Calu3 (cell line): ENCODE measurements at regions not wholly inside any gene's neighbourhood (a gene's known extent, or its start where the extent isn't known, plus 50 kb on each side); places are given as distances from the start of the nearest gene placed in this dataset.

Experiments
- BruUV-seq: library from RNA; stranded (reverse); fragments of 400-500 nt; replicated peaks from 2 replicates; lab custom pipeline; 2021; lab: Mats Ljungman, UMichigan
- CTCF ChIA-PET: fragments of 300-600 bp; sonication (Branson Sonifier 250); formaldehyde crosslinking; loops from one replicate; lab custom pipeline; 2022; ENCODE audit warnings: antibody characterized with exemption; lab: Charles Lee
- DNase-seq: peaks from one replicate; pipeline ENCODE4 v3.0.0; 2022
- H3K27ac Mint-ChIP-seq: one replicate; pipeline ENCODE4 v1.8.0; 2022; ENCODE audit warnings: mixed read lengths; ENCODE audit not compliant: unreplicated experiment
- H3K27me3 Mint-ChIP-seq: one replicate; pipeline ENCODE4 v1.8.0; 2022; ENCODE audit warnings: mixed read lengths; ENCODE audit not compliant: unreplicated experiment
- H3K36me3 Mint-ChIP-seq: one replicate; pipeline ENCODE4 v1.8.0; 2022; ENCODE audit warnings: mild to moderate bottlenecking, moderate library complexity, mixed read lengths; ENCODE audit not compliant: insufficient read depth, unreplicated experiment
- H3K4me1 Mint-ChIP-seq: one replicate; pipeline ENCODE4 v1.8.0; 2022; ENCODE audit warnings: mild to moderate bottlenecking, low read depth, mixed read lengths; ENCODE audit not compliant: unreplicated experiment
- H3K4me3 Mint-ChIP-seq: one replicate; pipeline ENCODE4 v1.8.0; 2022; ENCODE audit warnings: mild to moderate bottlenecking, low read depth, moderate library complexity, mixed read lengths; ENCODE audit not compliant: unreplicated experiment
- H3K9me3 Mint-ChIP-seq: one replicate; pipeline ENCODE4 v1.8.0; 2022; ENCODE audit warnings: low read depth, mixed read lengths; ENCODE audit not compliant: unreplicated experiment
- intact Hi-C: fragments of 100-400 bp; cut with micrococcal nuclease; formaldehyde crosslinking; loops from one replicate; pipeline ENCODE4 v1.10.0; 2022; ENCODE audit not compliant: unreplicated experiment
- TF ChIP-seq, protein P1 (sequence below): fragments of 200-600 bp; IDR thresholded peaks from one replicate; pipeline ENCODE4 v1.8.0; 2022; ENCODE audit warnings: antibody characterized with exemption; ENCODE audit not compliant: unreplicated experiment

DNA sequence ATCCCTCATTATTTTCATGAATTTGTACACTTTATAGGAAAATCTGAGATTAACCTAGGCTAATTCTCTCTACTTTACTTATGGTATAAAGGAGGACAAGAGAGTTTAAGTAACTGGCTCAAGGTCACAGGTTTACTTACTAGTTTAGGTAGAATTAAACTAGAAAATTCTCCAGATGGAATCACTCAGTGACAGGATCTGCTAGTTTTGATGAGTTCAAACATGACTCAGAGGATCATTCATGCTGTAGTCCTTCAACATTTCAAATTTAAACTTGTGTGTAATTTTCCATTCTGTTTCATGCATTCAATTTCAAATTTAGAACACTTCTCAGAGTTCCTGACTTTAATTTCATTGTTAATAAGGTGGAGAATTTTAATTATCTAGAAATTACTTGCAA, 485.7 kb upstream of the TUSC1 start:
- no peak for DNase-seq
- Mint-ChIP-seq H3K9me3 (peaks cover 3% of the 10 kb centered on the region), H3K4me3 (no peak overlapping the region), H3K36me3 (no peaks in the 10 kb centered on the region), H3K27me3 (no peaks in the 10 kb centered on the region), H3K27ac (no peak overlapping the region), H3K4me1 (no peaks in the 10 kb centered on the region)
- TF ChIP-seq, protein P1, sequence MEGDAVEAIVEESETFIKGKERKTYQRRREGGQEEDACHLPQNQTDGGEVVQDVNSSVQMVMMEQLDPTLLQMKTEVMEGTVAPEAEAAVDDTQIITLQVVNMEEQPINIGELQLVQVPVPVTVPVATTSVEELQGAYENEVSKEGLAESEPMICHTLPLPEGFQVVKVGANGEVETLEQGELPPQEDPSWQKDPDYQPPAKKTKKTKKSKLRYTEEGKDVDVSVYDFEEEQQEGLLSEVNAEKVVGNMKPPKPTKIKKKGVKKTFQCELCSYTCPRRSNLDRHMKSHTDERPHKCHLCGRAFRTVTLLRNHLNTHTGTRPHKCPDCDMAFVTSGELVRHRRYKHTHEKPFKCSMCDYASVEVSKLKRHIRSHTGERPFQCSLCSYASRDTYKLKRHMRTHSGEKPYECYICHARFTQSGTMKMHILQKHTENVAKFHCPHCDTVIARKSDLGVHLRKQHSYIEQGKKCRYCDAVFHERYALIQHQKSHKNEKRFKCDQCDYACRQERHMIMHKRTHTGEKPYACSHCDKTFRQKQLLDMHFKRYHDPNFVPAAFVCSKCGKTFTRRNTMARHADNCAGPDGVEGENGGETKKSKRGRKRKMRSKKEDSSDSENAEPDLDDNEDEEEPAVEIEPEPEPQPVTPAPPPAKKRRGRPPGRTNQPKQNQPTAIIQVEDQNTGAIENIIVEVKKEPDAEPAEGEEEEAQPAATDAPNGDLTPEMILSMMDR, result no peak
- no TSS peak for BruUV-seq
- CTCF ChIA-PET, result no interaction called here
- intact Hi-C loops, result no loop called here

DNA sequence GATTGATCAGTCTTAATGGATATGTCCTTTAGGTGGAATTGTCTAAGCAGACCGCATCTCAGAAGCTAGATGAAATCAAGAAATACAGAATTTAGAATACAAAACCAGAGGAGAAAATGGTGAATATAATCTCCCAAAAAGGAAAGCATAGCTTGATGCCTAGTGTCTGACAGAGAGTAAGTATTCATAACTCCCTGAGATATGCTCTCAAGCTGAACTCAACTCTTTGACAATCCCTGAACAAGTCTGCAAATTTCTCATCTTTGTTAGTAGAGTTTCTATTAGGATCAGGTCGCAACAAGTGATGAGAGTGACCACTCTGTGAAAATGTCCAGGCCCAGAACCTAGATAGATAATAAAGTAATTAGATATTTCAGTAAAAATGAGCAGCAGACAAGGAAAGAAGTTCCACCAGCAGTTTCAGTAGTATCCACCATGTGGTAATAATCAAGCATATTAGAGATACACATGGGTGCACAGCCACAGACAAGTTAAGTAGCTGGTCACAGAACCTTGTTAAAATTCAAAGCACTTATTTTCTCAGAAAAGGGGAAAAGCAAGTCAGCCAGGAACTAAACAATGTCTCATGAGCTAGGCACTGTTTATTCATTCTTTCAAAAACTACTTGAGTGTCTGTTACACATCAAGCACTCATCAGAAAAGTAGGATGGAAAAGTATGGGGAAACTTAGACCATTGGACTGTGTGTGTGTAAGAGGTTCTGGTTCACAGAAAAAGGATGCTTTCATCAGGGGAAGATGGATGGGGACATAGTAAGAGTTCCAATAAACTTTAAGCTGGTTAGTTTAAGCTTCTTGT, 481.5 kb upstream of the TUSC1 start:
- DNase-seq, result no peak
- Mint-ChIP-seq H3K36me3 (no peaks in the 10 kb centered on the region), H3K9me3 (peaks cover 3% of the 10 kb centered on the region), H3K4me3 (no peak overlapping the region), H3K27ac (no peak overlapping the region), H3K27me3 (no peaks in the 10 kb centered on the region), H3K4me1 (no peaks in the 10 kb centered on the region)
- no TSS peak for BruUV-seq
- TF ChIP-seq, protein P1, result no peak
- CTCF ChIA-PET, result no interaction called here
- intact Hi-C loops, result no loop called here

DNA sequence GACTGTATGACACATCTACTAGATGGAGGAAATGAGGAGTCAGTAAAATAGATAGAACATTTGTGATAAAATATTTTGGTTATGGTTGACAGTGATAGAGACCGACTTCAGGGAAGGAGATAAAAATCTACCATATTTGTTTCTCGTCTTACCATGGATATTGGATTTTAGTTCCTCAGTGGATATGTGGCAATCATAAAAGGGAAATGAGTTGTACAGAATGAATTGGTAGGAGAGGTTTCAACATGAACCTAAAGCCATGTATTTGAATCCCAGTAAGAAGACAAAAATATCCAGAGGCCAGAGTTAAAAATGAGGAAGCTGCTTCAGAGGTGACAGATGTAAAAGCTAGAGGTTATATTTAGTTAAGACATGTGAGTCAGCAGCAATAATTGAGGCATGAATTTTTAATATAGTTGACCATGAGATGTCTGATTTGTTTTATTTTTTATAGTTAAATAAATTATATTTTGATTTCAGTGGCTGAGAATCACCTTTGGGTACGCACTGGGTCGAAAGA, 480.4 kb upstream of the TUSC1 start:
- DNase-seq, result no peak
- CTCF ChIA-PET, result no interaction called here
- TF ChIP-seq, protein P1, result no peak
- H3K27ac Mint-ChIP-seq, result no peak overlapping the region
- H3K9me3 Mint-ChIP-seq, result peaks cover 3% of the 10 kb centered on the region
- H3K27me3 Mint-ChIP-seq, result no peaks in the 10 kb centered on the region
- no peaks in the 10 kb centered on the region for H3K36me3 Mint-ChIP-seq
- H3K4me1 Mint-ChIP-seq, result no peaks in the 10 kb centered on the region
- intact Hi-C loops, result no loop called here
- BruUV-seq, result no TSS peak
- no peak overlapping the region for H3K4me3 Mint-ChIP-seq

DNA sequence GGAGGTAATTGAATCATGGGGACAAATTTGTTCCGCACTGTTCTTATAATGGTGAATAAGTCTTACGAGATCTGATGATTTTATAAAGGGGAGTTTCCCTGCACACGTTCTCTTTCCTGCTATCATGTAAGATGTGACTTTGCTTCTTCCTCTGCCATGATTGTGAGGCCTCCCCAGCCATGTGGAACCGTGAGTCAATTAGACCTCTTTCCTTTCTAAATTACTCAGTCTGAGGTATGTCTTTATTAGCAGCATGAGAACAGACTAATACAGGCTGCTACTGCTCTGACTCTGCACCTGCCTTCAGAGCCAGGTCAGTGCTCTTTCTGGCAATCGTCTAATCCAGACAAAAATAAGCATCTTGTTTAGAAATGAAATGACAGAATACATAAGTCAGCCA, 479.2 kb upstream of the TUSC1 start:
- Mint-ChIP-seq H3K27me3 (no peaks in the 10 kb centered on the region), H3K27ac (no peak overlapping the region), H3K9me3 (peaks cover 5% of the 10 kb centered on the region), H3K4me1 (no peaks in the 10 kb centered on the region), H3K4me3 (no peak overlapping the region), H3K36me3 (no peaks in the 10 kb centered on the region)
- TF ChIP-seq, protein P1, result no peak
- no TSS peak for BruUV-seq
- intact Hi-C loops, result no loop called here
- CTCF ChIA-PET, result no interaction called here
- DNase-seq, result no peak
